ENCODE measurements at regions not wholly inside any gene's neighbourhood (a gene's known extent, or its start where the extent isn't known, plus 50 kb on each side); places are given as distances from the start of the nearest gene placed in this dataset.

DNA sequence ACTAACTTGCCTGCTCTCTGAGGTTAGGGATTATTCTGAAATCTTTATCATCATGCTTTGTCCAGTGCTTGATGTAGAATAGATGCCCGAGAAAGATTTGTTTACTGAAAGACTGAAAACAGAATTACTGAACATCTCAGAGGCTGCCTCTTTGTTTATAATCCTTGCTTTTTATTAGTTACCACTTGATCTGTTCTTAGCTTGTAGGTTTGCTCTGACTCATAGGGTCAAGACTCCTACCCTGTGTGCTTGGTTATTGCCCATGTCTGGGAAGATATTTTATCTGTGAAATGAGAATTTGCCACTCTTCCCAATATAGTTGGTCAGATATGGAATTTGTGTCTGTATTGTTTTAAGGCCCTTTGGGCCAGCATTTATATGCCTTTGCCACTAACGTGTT lies 675.3 kb downstream of the DIAPH3 start:
- Histone ChIP-seq H3F3A (ENCODE audit: control insufficient read depth, insufficient read depth) (no peaks in the 10 kb centered on the region), H3K9me2 (replicated peaks; ENCODE audit: control insufficient read depth, low read length) (no peaks in the 10 kb centered on the region), H3K79me2 (ENCODE audit: control insufficient read depth, low read length) (no peaks in the 10 kb centered on the region), H4K20me1 (ENCODE audit: control insufficient read depth, insufficient read depth, low read depth, low read length) (no peaks in the 10 kb centered on the region), H3K27ac (ENCODE audit: low read depth, low read length) (no peak overlapping the region), H3K36me3 (ENCODE audit: control insufficient read depth, low read length) (no peaks in the 10 kb centered on the region), H3K4me2 (ENCODE audit: low read length) (no peak overlapping the region), H3K4me1 (ENCODE audit: control insufficient read depth, low read length) (no peaks in the 10 kb centered on the region), H3K9me3 (ENCODE audit: control insufficient read depth, insufficient read depth, low read length) (no peaks in the 10 kb centered on the region), H3K4me3 (ENCODE audit: low read length) (no peak overlapping the region), H3K27me3 (ENCODE audit: control insufficient read depth, low read length) (no peaks in the 10 kb centered on the region)
- TF ChIP-seq EZH2phosphoT487 (IDR thresholded peaks at IDR 0.05; ENCODE audit: borderline replicate concordance, low read length): no peak
- TF ChIP-seq, protein P1, sequence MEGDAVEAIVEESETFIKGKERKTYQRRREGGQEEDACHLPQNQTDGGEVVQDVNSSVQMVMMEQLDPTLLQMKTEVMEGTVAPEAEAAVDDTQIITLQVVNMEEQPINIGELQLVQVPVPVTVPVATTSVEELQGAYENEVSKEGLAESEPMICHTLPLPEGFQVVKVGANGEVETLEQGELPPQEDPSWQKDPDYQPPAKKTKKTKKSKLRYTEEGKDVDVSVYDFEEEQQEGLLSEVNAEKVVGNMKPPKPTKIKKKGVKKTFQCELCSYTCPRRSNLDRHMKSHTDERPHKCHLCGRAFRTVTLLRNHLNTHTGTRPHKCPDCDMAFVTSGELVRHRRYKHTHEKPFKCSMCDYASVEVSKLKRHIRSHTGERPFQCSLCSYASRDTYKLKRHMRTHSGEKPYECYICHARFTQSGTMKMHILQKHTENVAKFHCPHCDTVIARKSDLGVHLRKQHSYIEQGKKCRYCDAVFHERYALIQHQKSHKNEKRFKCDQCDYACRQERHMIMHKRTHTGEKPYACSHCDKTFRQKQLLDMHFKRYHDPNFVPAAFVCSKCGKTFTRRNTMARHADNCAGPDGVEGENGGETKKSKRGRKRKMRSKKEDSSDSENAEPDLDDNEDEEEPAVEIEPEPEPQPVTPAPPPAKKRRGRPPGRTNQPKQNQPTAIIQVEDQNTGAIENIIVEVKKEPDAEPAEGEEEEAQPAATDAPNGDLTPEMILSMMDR (IDR thresholded peaks at IDR 0.05; ENCODE audit: low read depth, low read length, poor library complexity, severe bottlenecking): no peak

DNA sequence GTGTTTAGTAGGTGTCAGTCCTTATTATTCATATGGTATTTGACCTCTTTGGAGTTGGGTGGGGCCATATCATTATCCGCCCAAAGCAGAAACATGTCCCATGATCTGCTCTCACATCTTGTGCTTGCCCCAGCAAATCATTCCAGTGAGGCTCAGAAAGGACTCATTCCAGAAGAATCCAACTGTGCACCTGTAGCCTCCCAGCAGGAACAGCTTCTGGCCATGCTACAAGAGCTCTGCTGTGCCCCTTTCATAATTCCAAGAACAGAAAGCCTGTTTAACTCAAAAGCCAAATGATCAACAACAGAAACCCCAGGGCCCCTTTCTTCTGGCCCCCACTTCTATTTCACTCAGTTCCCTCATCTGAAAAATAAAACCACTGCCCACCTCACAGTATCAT lies 673.1 kb downstream of the DIAPH3 start:
- Histone ChIP-seq H3K4me3 (ENCODE audit: low read length) (no peak overlapping the region), H3F3A (ENCODE audit: control insufficient read depth, insufficient read depth) (no peaks in the 10 kb centered on the region), H3K9me2 (replicated peaks; ENCODE audit: control insufficient read depth, low read length) (no peaks in the 10 kb centered on the region)

GRCh38 chr13:59492030-59492636 lies 671.6 kb downstream of the DIAPH3 start:
- Histone ChIP-seq H3K27me3 (ENCODE audit: control insufficient read depth, low read length) (no peaks in the 10 kb centered on the region), H3K27ac (ENCODE audit: low read depth, low read length) (no peak overlapping the region), H3K36me3 (ENCODE audit: control insufficient read depth, low read length) (no peaks in the 10 kb centered on the region), H3K4me3 (ENCODE audit: low read length) (no peak overlapping the region), H3K4me1 (ENCODE audit: control insufficient read depth, low read length) (no peaks in the 10 kb centered on the region), H3K9me2 (replicated peaks; ENCODE audit: control insufficient read depth, low read length) (no peaks in the 10 kb centered on the region), H3K9me3 (ENCODE audit: control insufficient read depth, insufficient read depth, low read length) (no peaks in the 10 kb centered on the region), H3K79me2 (ENCODE audit: control insufficient read depth, low read length) (no peaks in the 10 kb centered on the region), H4K20me1 (ENCODE audit: control insufficient read depth, insufficient read depth, low read depth, low read length) (no peaks in the 10 kb centered on the region), H3K4me2 (ENCODE audit: low read length) (no peak overlapping the region), H3F3A (ENCODE audit: control insufficient read depth, insufficient read depth) (no peaks in the 10 kb centered on the region)
- TF ChIP-seq, protein P1 (IDR thresholded peaks at IDR 0.05; ENCODE audit: low read depth, low read length, poor library complexity, severe bottlenecking): no peak

More for the DNA sequence above, 673.1 kb downstream of the DIAPH3 start:
- Histone ChIP-seq H4K20me1 (ENCODE audit: control insufficient read depth, insufficient read depth, low read depth, low read length) (no peaks in the 10 kb centered on the region), H3K79me2 (ENCODE audit: control insufficient read depth, low read length) (no peaks in the 10 kb centered on the region), H3K9me3 (ENCODE audit: control insufficient read depth, insufficient read depth, low read length) (no peaks in the 10 kb centered on the region), H3K36me3 (ENCODE audit: control insufficient read depth, low read length) (no peaks in the 10 kb centered on the region), H3K4me1 (ENCODE audit: control insufficient read depth, low read length) (no peaks in the 10 kb centered on the region), H3K4me2 (ENCODE audit: low read length) (no peak overlapping the region), H3K27ac (ENCODE audit: low read depth, low read length) (no peak overlapping the region), H3K27me3 (ENCODE audit: control insufficient read depth, low read length) (no peaks in the 10 kb centered on the region)
- TF ChIP-seq, protein P1 (IDR thresholded peaks at IDR 0.05; ENCODE audit: low read depth, low read length, poor library complexity, severe bottlenecking): no peak
- TF ChIP-seq EZH2phosphoT487 (IDR thresholded peaks at IDR 0.05; ENCODE audit: borderline replicate concordance, low read length): no peak

Measured in DOHH2 (cell line).